ENCODE measurements at regions not wholly inside any gene's neighbourhood (a gene's known extent, or its start where the extent isn't known, plus 50 kb on each side); places are given as distances from the start of the nearest gene placed in this dataset.

DNA sequence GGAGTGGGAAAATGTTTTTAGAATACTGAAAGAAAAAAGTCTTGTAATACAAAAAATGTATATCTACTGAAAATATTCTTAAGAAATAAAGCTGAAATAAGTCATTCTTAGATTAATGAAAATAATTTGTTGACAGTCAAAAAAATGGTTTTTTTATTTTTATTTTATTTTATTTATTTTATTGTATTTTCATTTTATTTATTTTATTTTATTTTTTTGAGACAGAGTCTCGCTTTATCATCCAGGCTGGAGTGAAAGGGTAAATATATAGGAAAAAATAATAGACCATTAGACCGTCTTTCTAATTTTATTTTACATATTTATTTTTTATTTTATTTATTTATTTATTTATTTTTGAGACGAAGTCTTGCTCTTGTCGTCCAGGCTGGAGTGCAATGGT, 1583.6 kb upstream of the TMEFF2 start:
- TF ChIP-seq, protein P1, sequence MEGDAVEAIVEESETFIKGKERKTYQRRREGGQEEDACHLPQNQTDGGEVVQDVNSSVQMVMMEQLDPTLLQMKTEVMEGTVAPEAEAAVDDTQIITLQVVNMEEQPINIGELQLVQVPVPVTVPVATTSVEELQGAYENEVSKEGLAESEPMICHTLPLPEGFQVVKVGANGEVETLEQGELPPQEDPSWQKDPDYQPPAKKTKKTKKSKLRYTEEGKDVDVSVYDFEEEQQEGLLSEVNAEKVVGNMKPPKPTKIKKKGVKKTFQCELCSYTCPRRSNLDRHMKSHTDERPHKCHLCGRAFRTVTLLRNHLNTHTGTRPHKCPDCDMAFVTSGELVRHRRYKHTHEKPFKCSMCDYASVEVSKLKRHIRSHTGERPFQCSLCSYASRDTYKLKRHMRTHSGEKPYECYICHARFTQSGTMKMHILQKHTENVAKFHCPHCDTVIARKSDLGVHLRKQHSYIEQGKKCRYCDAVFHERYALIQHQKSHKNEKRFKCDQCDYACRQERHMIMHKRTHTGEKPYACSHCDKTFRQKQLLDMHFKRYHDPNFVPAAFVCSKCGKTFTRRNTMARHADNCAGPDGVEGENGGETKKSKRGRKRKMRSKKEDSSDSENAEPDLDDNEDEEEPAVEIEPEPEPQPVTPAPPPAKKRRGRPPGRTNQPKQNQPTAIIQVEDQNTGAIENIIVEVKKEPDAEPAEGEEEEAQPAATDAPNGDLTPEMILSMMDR (IDR thresholded peaks at IDR 0.05; ENCODE audit: poor library complexity), result no peak
- no peak for TF ChIP-seq EZH2 (IDR thresholded peaks at IDR 0.05; ENCODE audit: borderline replicate concordance)

Measured in hepatocyte (in vitro differentiated cells).